Nephron (organoid): ENCODE measurements at regions not wholly inside any gene's neighbourhood (a gene's known extent, or its start where the extent isn't known, plus 50 kb on each side); places are given as distances from the start of the nearest gene placed in this dataset.

Experiments
- H3K27ac Mint-ChIP-seq, 3 experiments: 2 replicates each; pipeline ENCODE4 v1.8.0; 2020; ENCODE audit warnings: mixed read lengths in 3 of 3, mild to moderate bottlenecking in 2 of 3, moderate library complexity in 1 of 3
- H3K27me3 Mint-ChIP-seq: 2 replicates; pipeline ENCODE4 v1.8.0; 2021; ENCODE audit warnings: low read depth, mild to moderate bottlenecking, moderate library complexity, mixed read lengths
- H3K36me3 Mint-ChIP-seq: 2 replicates; pipeline ENCODE4 v1.8.0; 2020; ENCODE audit warnings: low read depth, mixed read lengths
- H3K4me1 Mint-ChIP-seq: 2 replicates; pipeline ENCODE4 v1.8.0; 2020; ENCODE audit warnings: mixed read lengths
- H3K4me3 Mint-ChIP-seq, 3 experiments: 2 replicates each; pipeline ENCODE4 v1.8.0; 2020; ENCODE audit warnings: mild to moderate bottlenecking in 3 of 3, mixed read lengths in 3 of 3, moderate library complexity in 2 of 3
- H3K9me3 Mint-ChIP-seq: 2 replicates; pipeline ENCODE4 v1.8.0; 2020; ENCODE audit warnings: mixed read lengths
- CTCF ChIP-seq, 3 experiments: fragments of 200-600 bp; sonication (generic); IDR thresholded peaks; one replicate each; pipeline ENCODE4 v1.5.0; 2021; ENCODE audit warnings: antibody characterized with exemption in 3 of 3; ENCODE audit not compliant: unreplicated experiment in 3 of 3

DNA sequence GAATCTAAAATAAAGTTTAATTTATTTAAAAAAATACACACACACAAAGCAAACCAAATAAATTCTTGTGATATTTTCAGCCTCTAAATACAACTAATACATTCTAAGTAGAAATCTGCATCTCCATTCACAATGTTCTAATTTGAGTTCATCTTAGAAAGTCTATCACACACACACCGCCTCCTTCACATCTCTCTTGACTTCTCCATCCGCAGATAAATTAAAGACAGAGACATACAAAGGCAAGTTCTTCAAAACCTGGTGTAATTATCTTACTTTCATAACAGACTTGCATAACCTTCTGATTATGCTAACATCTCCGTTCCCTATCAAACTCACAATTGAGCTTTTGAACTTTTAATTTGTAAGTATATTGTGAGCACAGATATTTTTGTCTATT is 657.3 kb downstream of the VGLL3 start:
- Mint-ChIP-seq H3K4me1 (no peaks in the 10 kb centered on the region), H3K9me3 (no peaks in the 10 kb centered on the region), H3K4me3 (no peak overlapping the region), H3K36me3 (no peaks in the 10 kb centered on the region), H3K27ac (no peak overlapping the region), H3K27me3 (no peaks in the 10 kb centered on the region)
- TF ChIP-seq CTCF (IDR thresholded peaks at IDR 0.05; ENCODE audit: unreplicated experiment in 3 of 3), result no peak

DNA sequence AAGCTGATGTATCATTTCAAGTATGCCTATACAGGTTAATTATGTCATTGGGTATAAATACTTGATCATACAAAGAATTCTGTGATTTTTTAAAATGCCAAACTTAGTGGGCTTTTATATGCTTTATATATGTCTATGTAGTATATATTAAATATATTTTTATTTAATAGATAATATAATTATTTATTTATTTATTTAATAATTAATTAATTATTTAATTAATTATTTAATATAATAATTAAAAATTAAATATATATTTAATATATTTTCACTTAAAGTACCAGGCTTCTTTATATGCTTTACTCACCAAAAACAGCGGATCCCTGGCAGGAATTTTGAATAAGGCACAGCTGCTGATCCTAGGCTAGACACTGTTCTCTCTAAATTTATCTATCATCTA is 687.0 kb downstream of the VGLL3 start:
- no peak for TF ChIP-seq CTCF (IDR thresholded peaks at IDR 0.05; ENCODE audit: unreplicated experiment in 3 of 3)
- H3K27ac Mint-ChIP-seq, result no peak overlapping the region
- H3K4me1 Mint-ChIP-seq, result no peaks in the 10 kb centered on the region
- no peak overlapping the region for H3K4me3 Mint-ChIP-seq
- H3K36me3 Mint-ChIP-seq, result no peaks in the 10 kb centered on the region
- H3K9me3 Mint-ChIP-seq, result no peaks in the 10 kb centered on the region
- no peaks in the 10 kb centered on the region for H3K27me3 Mint-ChIP-seq

DNA sequence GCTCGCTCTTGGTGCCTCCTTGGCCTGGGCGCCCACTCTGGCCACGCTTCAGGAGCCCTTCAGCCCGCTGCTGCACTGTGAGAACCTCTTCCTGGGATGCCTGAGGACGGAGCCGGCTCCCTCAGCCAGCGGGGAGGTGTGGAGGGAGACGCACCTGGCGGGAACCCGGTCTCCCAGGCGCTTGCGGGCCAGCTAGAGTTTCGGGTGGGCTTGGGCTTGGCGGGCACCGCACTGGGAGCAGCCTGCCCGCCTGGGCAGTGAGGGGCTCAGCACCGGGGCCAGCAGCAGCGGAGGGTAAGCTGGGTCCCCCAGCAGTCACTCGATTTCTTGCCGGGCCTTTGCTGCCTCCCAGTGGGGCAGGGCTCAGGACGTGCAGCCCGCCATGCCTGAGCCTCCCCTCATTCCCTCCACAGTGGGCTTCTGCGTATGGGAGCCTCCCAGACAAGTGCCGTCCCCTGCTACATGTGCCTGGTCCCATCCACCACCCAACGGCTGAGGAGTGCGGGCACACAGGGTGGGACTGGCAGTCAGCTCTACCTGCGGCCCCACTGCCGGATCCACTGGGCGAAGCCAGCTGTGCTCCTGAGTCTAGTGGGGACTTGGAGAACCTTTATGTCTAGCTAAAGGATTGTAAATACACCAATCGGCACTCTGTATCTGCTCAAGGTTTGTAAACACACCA is 708.7 kb downstream of the VGLL3 start:
- Mint-ChIP-seq H3K27me3 (no peaks in the 10 kb centered on the region), H3K4me3 (no peak overlapping the region), H3K4me1 (no peaks in the 10 kb centered on the region), H3K9me3 (peaks cover 2% of the 10 kb centered on the region), H3K36me3 (no peaks in the 10 kb centered on the region), H3K27ac (no peak overlapping the region)
- TF ChIP-seq CTCF (IDR thresholded peaks at IDR 0.05; ENCODE audit: unreplicated experiment in 3 of 3), result no peak

DNA sequence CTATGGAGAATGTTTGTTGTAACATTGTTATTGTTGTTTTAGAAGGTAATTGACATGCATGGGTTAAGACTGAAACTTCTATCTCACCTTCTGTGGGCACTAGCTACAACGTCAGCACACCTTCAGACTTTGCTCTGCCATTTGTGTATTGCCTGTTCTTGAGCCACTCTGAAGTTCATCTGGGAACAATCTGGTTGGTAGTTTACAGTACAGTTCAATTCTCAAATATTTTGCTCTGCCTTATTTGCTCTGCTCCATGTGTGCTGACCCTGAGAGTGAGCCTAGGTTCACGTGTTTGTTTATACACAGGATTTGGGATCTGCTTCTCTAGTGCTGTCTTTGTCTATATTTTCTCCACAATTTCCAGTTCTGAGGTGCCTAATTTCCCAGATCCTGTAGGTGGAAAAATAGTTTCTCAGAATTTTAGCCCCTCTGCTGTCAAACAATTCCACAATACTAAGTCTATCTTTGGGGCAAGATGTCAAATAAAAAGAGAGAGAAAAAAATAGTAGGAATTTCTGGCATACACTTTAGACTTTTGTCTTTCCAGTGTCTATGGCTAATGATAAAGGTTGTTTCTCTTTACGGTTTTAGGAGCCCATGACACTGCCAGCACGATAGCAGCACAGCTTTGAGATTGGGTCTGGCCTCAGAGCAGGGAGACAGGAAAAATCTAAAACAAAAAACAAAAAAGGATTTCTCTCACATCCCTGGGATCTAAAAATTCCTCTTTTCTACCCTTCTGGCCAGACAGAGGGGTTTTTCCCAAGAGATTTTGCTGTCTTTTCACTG is 721.4 kb downstream of the VGLL3 start:
- Mint-ChIP-seq H3K27ac (no peak overlapping the region), H3K27me3 (no peaks in the 10 kb centered on the region), H3K4me3 (no peak overlapping the region), H3K9me3 (no peaks in the 10 kb centered on the region), H3K36me3 (no peaks in the 10 kb centered on the region), H3K4me1 (peaks cover 14% of the 10 kb centered on the region)
- no peak for TF ChIP-seq CTCF (IDR thresholded peaks at IDR 0.05; ENCODE audit: unreplicated experiment in 3 of 3)

GRCh38 chr3:86257955-86258641 is 732.9 kb downstream of the VGLL3 start:
- H3K9me3 Mint-ChIP-seq, result peaks cover 3% of the 10 kb centered on the region
- H3K27me3 Mint-ChIP-seq, result no peaks in the 10 kb centered on the region
- no peaks in the 10 kb centered on the region for H3K4me1 Mint-ChIP-seq
- no peak overlapping the region for H3K27ac Mint-ChIP-seq
- TF ChIP-seq CTCF (IDR thresholded peaks at IDR 0.05; ENCODE audit: unreplicated experiment in 3 of 3), result no peak
- no peak overlapping the region for H3K4me3 Mint-ChIP-seq
- no peaks in the 10 kb centered on the region for H3K36me3 Mint-ChIP-seq
